Heart right ventricle (tissue), 16 donors: ENCODE measurements at regions not wholly inside any gene's neighbourhood (a gene's known extent, or its start where the extent isn't known, plus 50 kb on each side); places are given as distances from the start of the nearest gene placed in this dataset.

Experiments
- ATAC-seq, 8 donors: fragments of 200-7000 bp; cut with Tn5 transposase; one replicate each; pipeline ENCODE4 v1.9.1; 2020; ENCODE audit warnings: mild to moderate bottlenecking in 8 of 8, moderate library complexity in 8 of 8, moderate number of reproducible peaks in 1 of 8
- DNase-seq, 2 donors: peaks; one replicate each; pipeline ENCODE4 v3.0.0-alpha.2; 2020
- H3K27ac ChIP-seq, 10 donors: fragments of 200-600 bp; sonication (generic) in 2 of 10; one replicate each; pipeline versions ENCODE4 v1.5.0 to v1.8.0; 2020 to 2022; ENCODE audit warnings: mild to moderate bottlenecking in 3 of 10
- H3K27me3 ChIP-seq, 7 donors: fragments of 200-600 bp; one replicate each; pipeline ENCODE4 v1.8.0; 2021 to 2022; ENCODE audit warnings: mild to moderate bottlenecking in 2 of 7
- H3K36me3 ChIP-seq, 9 donors: fragments of 200-600 bp; sonication (generic) in 1 of 9; one replicate each; pipeline versions ENCODE4 v1.5.0 to v1.8.0; 2020 to 2022; ENCODE audit warnings: mild to moderate bottlenecking in 2 of 9
- H3K4me1 ChIP-seq, 9 donors: fragments of 200-600 bp; sonication (generic) in 1 of 9; one replicate each; pipeline versions ENCODE4 v1.5.0 to v1.8.0; 2020 to 2022; ENCODE audit warnings: mild to moderate bottlenecking in 4 of 9
- H3K4me3 ChIP-seq, 10 donors: fragments of 200-600 bp; sonication (generic) in 2 of 10; one replicate each; pipeline versions ENCODE4 v1.5.0 to v1.8.0; 2020 to 2022; ENCODE audit warnings: mild to moderate bottlenecking in 7 of 10, moderate library complexity in 2 of 10
- H3K9me3 ChIP-seq, 11 donors: fragments of 200-600 bp in 10 of 11; sonication (generic) in 2 of 11; one replicate each; pipeline versions ENCODE4 v1.5.0 to v1.8.0; 2013 to 2022; ENCODE audit warnings: mild to moderate bottlenecking in 2 of 11, control low read depth in 1 of 11, moderate library complexity in 1 of 11
- WGBS, 2 donors: extraction: QIAGEN DNeasy Blood & Tissue Kit; methylation state at CpG; one replicate each; pipeline ENCODE4 v1.1.7; 2013; ENCODE audit warnings: inconsistent platforms in 1 of 2; 5-methylcytosine and 5-hydroxymethylcytosine counted together
- intact Hi-C, 10 donors: fragments of 100-400 bp; cut with DNase I; formaldehyde crosslinking; loops; one replicate each; pipeline versions ENCODE4 v1.11.1 to v1.14.2; 2022
- TF ChIP-seq, protein P1 (sequence below), 9 donors: fragments of 200-600 bp; sonication (generic) in 2 of 9; IDR thresholded peaks; one replicate each; pipeline versions ENCODE4 v1.5.0 to v1.8.0; 2021 to 2022; ENCODE audit warnings: antibody characterized with exemption in 9 of 9, mild to moderate bottlenecking in 5 of 9, moderate library complexity in 1 of 9
- donor health status: Arrhythmogenic right ventricular cardiomyopathy.
- donor health status: ischemic (EF 13 %, LVEDD 7.1; RV severe dilation, severe dysfunction).
- donor health status: healthy with polysubstance abuse.
- donor health status: DM: no; HTN: yes; CAD: no.
- donor health status: DM: no; HTN: no; CAD: no.
- donor health status: ischemic (EF 25% LVEDD 6.9; RV normal size, moderate dysfunction).
- donor health status: ischemic (EF 25% LVEDD 5.7; RV mildly dilated, moderate dysfunction).
- donor health status: healthy.
- donor health status: DM: yes; HTN: yes; CAD: no.
- donor health status: Ischemic cardiomyopathy.
- donor health status: ischemic (EF 35%, LVEDD 5.7; RV mildly dilated, moderate dysfunction).
- donor health status: nonischemic (EF 11% LVEDD 7.7; RV severe dilation, severe dysfunction).
- donor health status: DM: yes; HTN: yes; CAD: no.
- donor health status: PGD.
- donor health status: ischemic (EF 29% LVEDD 5.4; RV normal size, mild dysfunction).
- donor health status: nonischemic (EF 23%, LVEDD 6.1; RV moderate dilation, normal function).

DNA sequence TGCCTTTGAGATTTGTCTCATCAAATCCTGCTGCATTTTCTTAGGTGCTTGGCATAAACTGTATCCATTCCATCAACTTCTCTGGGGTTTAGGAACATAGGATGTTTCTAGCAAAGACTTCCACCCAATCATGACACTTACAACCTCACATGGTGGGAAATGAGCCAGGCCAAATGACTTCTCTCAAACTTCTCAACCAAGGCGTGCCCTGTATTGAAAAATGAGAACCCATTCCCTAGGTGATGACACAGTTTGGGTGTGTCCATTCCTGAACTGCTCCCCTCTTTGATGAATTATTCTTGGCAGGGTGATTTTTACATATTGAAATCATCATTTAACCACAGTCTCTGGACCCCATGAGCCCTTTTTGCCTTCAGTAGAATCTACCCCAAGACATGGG is 161.1 kb downstream of the EN1 start:
- H3K27me3 ChIP-seq, result no peaks in the 10 kb centered on the region
- no peaks in the 10 kb centered on the region for H3K36me3 ChIP-seq
- TF ChIP-seq, protein P1, sequence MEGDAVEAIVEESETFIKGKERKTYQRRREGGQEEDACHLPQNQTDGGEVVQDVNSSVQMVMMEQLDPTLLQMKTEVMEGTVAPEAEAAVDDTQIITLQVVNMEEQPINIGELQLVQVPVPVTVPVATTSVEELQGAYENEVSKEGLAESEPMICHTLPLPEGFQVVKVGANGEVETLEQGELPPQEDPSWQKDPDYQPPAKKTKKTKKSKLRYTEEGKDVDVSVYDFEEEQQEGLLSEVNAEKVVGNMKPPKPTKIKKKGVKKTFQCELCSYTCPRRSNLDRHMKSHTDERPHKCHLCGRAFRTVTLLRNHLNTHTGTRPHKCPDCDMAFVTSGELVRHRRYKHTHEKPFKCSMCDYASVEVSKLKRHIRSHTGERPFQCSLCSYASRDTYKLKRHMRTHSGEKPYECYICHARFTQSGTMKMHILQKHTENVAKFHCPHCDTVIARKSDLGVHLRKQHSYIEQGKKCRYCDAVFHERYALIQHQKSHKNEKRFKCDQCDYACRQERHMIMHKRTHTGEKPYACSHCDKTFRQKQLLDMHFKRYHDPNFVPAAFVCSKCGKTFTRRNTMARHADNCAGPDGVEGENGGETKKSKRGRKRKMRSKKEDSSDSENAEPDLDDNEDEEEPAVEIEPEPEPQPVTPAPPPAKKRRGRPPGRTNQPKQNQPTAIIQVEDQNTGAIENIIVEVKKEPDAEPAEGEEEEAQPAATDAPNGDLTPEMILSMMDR (IDR thresholded peaks at IDR 0.05), result no peak
- 69 to 88% methylated on average over 1 of the region's 1 CpG for WGBS, 2 donors
- DNase-seq (no peak), ATAC-seq (no peak)
- intact Hi-C loops, result no loop called here
- no peaks in the 10 kb centered on the region for H3K4me1 ChIP-seq
- peaks cover 0 to 9% (median 0%) of the 10 kb centered on the region in 11 donors for H3K9me3 ChIP-seq
- no peak overlapping the region for H3K4me3 ChIP-seq
- no peak overlapping the region for H3K27ac ChIP-seq

GRCh38 chr2:118683460-118683859 is 164.0 kb downstream of the EN1 start:
- H3K36me3 ChIP-seq, result no peaks in the 10 kb centered on the region
- no peak overlapping the region for H3K27ac ChIP-seq
- TF ChIP-seq, protein P1 (IDR thresholded peaks at IDR 0.05), result no peak
- WGBS, 2 donors, result 85 to 91% methylated on average over 5 of the region's 5 CpGs
- H3K27me3 ChIP-seq, result no peaks in the 10 kb centered on the region
- intact Hi-C loops, result no loop called here
- H3K9me3 ChIP-seq, result no peaks in the 10 kb centered on the region
- ATAC-seq, result no peak
- H3K4me3 ChIP-seq, result no peak overlapping the region
- no peak for DNase-seq
- no peaks in the 10 kb centered on the region for H3K4me1 ChIP-seq

DNA sequence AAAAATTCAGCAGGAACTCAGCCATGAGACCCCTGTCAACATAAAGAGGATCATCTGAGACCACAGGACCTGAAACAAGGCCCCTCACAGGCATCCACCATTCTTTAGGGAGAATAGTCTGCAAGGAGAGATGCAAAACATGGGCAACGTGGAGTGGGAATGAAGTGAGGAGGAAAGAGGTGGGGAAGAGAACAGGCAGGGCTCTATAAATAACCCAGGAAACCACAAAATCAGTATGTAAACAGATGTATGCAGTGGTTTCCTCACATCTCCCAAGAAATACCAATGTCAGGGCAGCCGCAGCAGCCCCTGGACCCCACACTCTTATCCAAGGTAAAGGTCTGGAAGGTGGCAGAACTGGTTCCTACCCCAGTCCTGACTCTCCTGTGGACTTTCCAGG is 168.5 kb downstream of the EN1 start:
- no peak for DNase-seq
- H3K27ac ChIP-seq, result no peak overlapping the region
- H3K9me3 ChIP-seq, result no peaks in the 10 kb centered on the region
- no peaks in the 10 kb centered on the region for H3K4me1 ChIP-seq
- ATAC-seq, result no peak
- intact Hi-C loops, result no loop called here
- H3K36me3 ChIP-seq, result no peaks in the 10 kb centered on the region
- 59 to 63% methylated on average over 2 of the region's 2 CpGs for WGBS, 2 donors
- TF ChIP-seq, protein P1 (IDR thresholded peaks at IDR 0.05), result no peak
- no peaks in the 10 kb centered on the region for H3K27me3 ChIP-seq
- no peak overlapping the region for H3K4me3 ChIP-seq

DNA sequence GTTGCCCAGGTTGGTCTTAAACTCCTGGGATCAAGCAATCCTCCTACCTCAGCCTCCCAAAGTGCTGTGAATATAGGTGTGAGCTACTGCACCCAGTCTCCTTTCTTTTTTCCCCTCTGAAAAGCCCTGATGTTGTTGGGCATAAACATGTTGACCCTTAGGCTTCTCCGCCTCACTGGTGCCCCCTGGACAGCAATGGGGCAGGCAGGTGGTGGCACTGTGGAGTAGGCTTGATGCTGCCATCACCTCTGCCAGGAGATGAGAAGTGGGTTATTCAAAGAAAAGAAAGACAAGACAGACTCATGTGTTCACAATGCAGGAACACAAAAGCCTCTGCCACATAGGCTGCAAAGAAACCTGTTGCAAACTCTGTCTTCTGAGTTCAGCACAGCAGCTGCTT is 169.9 kb downstream of the EN1 start:
- TF ChIP-seq, protein P1 (IDR thresholded peaks at IDR 0.05), result no peak
- H3K4me3 ChIP-seq, result no peak overlapping the region
- no peak overlapping the region for H3K27ac ChIP-seq
- DNase-seq, result no peak
- no peak for ATAC-seq
- H3K36me3 ChIP-seq, result no peaks in the 10 kb centered on the region
- WGBS, 2 donors, result 73 to 76% methylated on average over 1 of the region's 1 CpG
- no peaks in the 10 kb centered on the region for H3K9me3 ChIP-seq
- intact Hi-C loops, result no loop called here
- H3K27me3 ChIP-seq, result peaks cover 0 to 5% (median 0%) of the 10 kb centered on the region in 7 donors
- no peaks in the 10 kb centered on the region for H3K4me1 ChIP-seq

DNA sequence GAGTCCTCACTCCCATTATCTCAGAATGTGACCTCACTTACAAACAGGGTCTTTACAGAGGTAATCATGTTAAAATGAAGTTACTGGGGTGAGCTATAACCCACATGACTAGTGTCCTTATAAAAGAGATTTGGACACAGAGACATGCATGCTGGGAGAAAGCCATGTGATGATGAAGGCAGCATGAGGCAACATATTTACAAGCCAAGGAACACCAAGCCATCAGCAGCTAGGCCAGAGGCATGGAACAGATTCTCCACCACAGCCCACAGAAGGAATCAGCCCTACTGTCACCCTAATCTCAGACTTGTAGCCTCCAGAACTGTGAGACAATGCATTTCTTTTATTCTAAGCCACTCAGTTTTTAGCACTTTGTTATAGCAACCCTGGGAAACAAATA is 171.9 kb downstream of the EN1 start:
- DNase-seq (no peak), ATAC-seq (no peak)
- Histone ChIP-seq H3K4me1 (peaks cover 0 to 6% (median 0%) of the 10 kb centered on the region in 9 donors), H3K27ac (no peak overlapping the region), H3K4me3 (no peak overlapping the region), H3K27me3 (peaks cover 0 to 5% (median 0%) of the 10 kb centered on the region in 7 donors), H3K36me3 (no peaks in the 10 kb centered on the region), H3K9me3 (no peaks in the 10 kb centered on the region)
- TF ChIP-seq, protein P1 (IDR thresholded peaks at IDR 0.05), result no peak
- intact Hi-C loops, result no loop called here
